NCI-H1417 (cell line): ENCODE measurements at regions not wholly inside any gene's neighbourhood (a gene's known extent, or its start where the extent isn't known, plus 50 kb on each side); places are given as distances from the start of the nearest gene placed in this dataset.
A peak's percentile ranks its signal among the peaks of the same experiment; 100 is the strongest.

Experiments used
- DNase-seq, 3 experiments: peaks; one replicate each; lab custom pipeline; 2025; lab: John Stamatoyannopoulos, UW

GRCh38 chr4:147360301-147360700 is 120.6 kb upstream of the EDNRA start:
- no peak for DNase-seq

GRCh38 chr4:147361726-147362125 is 119.2 kb upstream of the EDNRA start:
- DNase-seq = no peak

- DNase-seq = peak in 1 of 3 experiments; percentile 44
Measured at GRCh38 chr4:147362938-147363337, 118.0 kb upstream of the EDNRA start.

- DNase-seq = no peak
Measured at GRCh38 chr4:147363514-147363913, 117.4 kb upstream of the EDNRA start.

- no peak for DNase-seq
Measured at GRCh38 chr4:147365396-147365795, 115.5 kb upstream of the EDNRA start.

GRCh38 chr4:147366164-147366563 is 114.7 kb upstream of the EDNRA start:
- DNase-seq = peak in 1 of 3 experiments; percentile 7

- no peak for DNase-seq
Measured at GRCh38 chr4:147367891-147368290, 113.0 kb upstream of the EDNRA start.

- no peak for DNase-seq
Measured at GRCh38 chr4:147368948-147369347, 111.9 kb upstream of the EDNRA start.

GRCh38 chr4:147370473-147370872 is 110.4 kb upstream of the EDNRA start:
- no peak for DNase-seq

GRCh38 chr4:147370881-147371280 is 110.0 kb upstream of the EDNRA start:
- DNase-seq = peak in 1 of 3 experiments; percentile 17

- DNase-seq = no peak
Measured at GRCh38 chr4:147371661-147372060, 109.2 kb upstream of the EDNRA start.

GRCh38 chr4:147378780-147379179 is 102.1 kb upstream of the EDNRA start:
- peak in 1 of 3 experiments; percentile 30 for DNase-seq

- DNase-seq = no peak
Measured at GRCh38 chr4:147381749-147382148, 99.1 kb upstream of the EDNRA start.

- no peak for DNase-seq
Measured at GRCh38 chr4:147388018-147388417, 92.9 kb upstream of the EDNRA start.

GRCh38 chr4:147396105-147396504 is 84.8 kb upstream of the EDNRA start:
- no peak for DNase-seq

GRCh38 chr4:147398556-147398955 is 82.3 kb upstream of the EDNRA start:
- no peak for DNase-seq

GRCh38 chr4:147400721-147401120 is 80.2 kb upstream of the EDNRA start:
- DNase-seq = no peak

GRCh38 chr4:147401221-147401620 is 79.7 kb upstream of the EDNRA start:
- DNase-seq = no peak

- no peak for DNase-seq
Measured at GRCh38 chr4:147407261-147408045, 73.4 kb upstream of the EDNRA start.

- no peak for DNase-seq
Measured at GRCh38 chr4:147408189-147408588, 72.7 kb upstream of the EDNRA start.

GRCh38 chr4:147409350-147409749 is 71.5 kb upstream of the EDNRA start:
- no peak for DNase-seq

GRCh38 chr4:147418226-147418625 is 62.7 kb upstream of the EDNRA start:
- DNase-seq = no peak

GRCh38 chr4:147421456-147421855 is 59.4 kb upstream of the EDNRA start:
- DNase-seq = no peak

- no peak for DNase-seq
Measured at GRCh38 chr4:147423229-147423628, 57.7 kb upstream of the EDNRA start.
